WTC11 (cell line): ENCODE measurements at regions not wholly inside any gene's neighbourhood (a gene's known extent, or its start where the extent isn't known, plus 50 kb on each side); places are given as distances from the start of the nearest gene placed in this dataset.

ENCODE experiments used
- ATAC-seq: fragments of 200-7000 bp; cut with Tn5 transposase; 2 replicates; pipeline ENCODE4 v1.10.0; 2021; ENCODE audit warnings: mild to moderate bottlenecking, moderate library complexity
- CTCF ChIA-PET: fragments of 300-600 bp; sonication (Branson Sonifier 250); formaldehyde crosslinking; loops from one replicate; lab custom pipeline; 2021; ENCODE audit warnings: antibody characterized with exemption; lab: Charles Lee
- POLR2A ChIA-PET: fragments of 350-600 bp; sonication (Branson Sonifier 250); formaldehyde crosslinking; loops from one replicate; lab custom pipeline; 2021; ENCODE audit warnings: antibody characterized with exemption; lab: Charles Lee
- DNase-seq: peaks from one replicate; pipeline ENCODE4 v3.0.0; 2021; ENCODE audit warnings: low spot score
- H3K27ac Mint-ChIP-seq: 2 replicates; pipeline ENCODE4 v1.8.0; 2021; ENCODE audit warnings: mixed read lengths
- H3K27me3 Mint-ChIP-seq: 2 replicates; pipeline ENCODE4 v1.8.0; 2021; ENCODE audit warnings: low read depth, mild to moderate bottlenecking, moderate library complexity, mixed read lengths
- H3K36me3 Mint-ChIP-seq: 2 replicates; pipeline ENCODE4 v1.8.0; 2021; ENCODE audit warnings: mixed read lengths
- H3K4me1 Mint-ChIP-seq: 2 replicates; pipeline ENCODE4 v1.8.0; 2022; ENCODE audit warnings: mixed read lengths
- H3K4me3 Mint-ChIP-seq: 2 replicates; pipeline ENCODE4 v1.8.0; 2021; ENCODE audit warnings: mild to moderate bottlenecking, moderate library complexity, mixed read lengths
- H3K9me3 Mint-ChIP-seq: 2 replicates; pipeline ENCODE4 v1.8.0; 2021; ENCODE audit warnings: mixed read lengths
- HMGA2 ChIP-seq: fragments of 250-450 bp; sonication (Bioruptor Pico); IDR thresholded peaks from 2 replicates; pipeline ENCODE4 v1.4.0; 2021; ENCODE audit warnings: mild to moderate bottlenecking, moderate library complexity
- JAZF1 ChIP-seq: fragments of 250-450 bp; sonication (Bioruptor Pico); IDR thresholded peaks from 2 replicates; pipeline ENCODE4 v1.9.0; 2021; ENCODE audit warnings: moderate library complexity, mild to moderate bottlenecking, inconsistent platforms
- KAT7 ChIP-seq: sonication (generic); formaldehyde crosslinking; IDR thresholded peaks from 2 replicates; pipeline ENCODE4 v1.8.1; 2023; ENCODE audit warnings: missing genetic modification reagents, mild to moderate bottlenecking, borderline replicate concordance
- NFYB ChIP-seq: sonication (generic); formaldehyde crosslinking; conservative IDR thresholded peaks from 2 replicates; pipeline ENCODE4 v1.8.0; 2022; ENCODE audit warnings: low read depth, missing genetic modification reagents
- NR1H2 ChIP-seq: sonication (generic); formaldehyde crosslinking; IDR thresholded peaks from 2 replicates; pipeline ENCODE4 v1.9.0; 2021; ENCODE audit warnings: mild to moderate bottlenecking, moderate library complexity, missing genetic modification reagents
- NR2C2 ChIP-seq: sonication (generic); formaldehyde crosslinking; IDR thresholded peaks from 2 replicates; pipeline ENCODE4 v1.8.0; 2022; ENCODE audit warnings: mild to moderate bottlenecking, missing genetic modification reagents
- RORB ChIP-seq: fragments of 250-450 bp; sonication (Bioruptor Pico); IDR thresholded peaks from 2 replicates; pipeline ENCODE4 v1.9.0; 2021; ENCODE audit warnings: mild to moderate bottlenecking
- TCF7 ChIP-seq: sonication (generic); formaldehyde crosslinking; IDR thresholded peaks from 2 replicates; pipeline ENCODE4 v1.8.0; 2022; ENCODE audit warnings: mild to moderate bottlenecking, low read depth, missing genetic modification reagents, moderate library complexity
- ZNF121 ChIP-seq: sonication (generic); formaldehyde crosslinking; IDR thresholded peaks from 2 replicates; pipeline ENCODE4 v1.8.0; 2023; ENCODE audit warnings: missing genetic modification reagents
- ZNF138 ChIP-seq: sonication (generic); formaldehyde crosslinking; conservative IDR thresholded peaks from 2 replicates; pipeline ENCODE4 v1.8.1; 2022; ENCODE audit warnings: mild to moderate bottlenecking, moderate library complexity, missing genetic modification reagents
- ZNF263 ChIP-seq: sonication (generic); formaldehyde crosslinking; IDR thresholded peaks from 2 replicates; pipeline ENCODE4 v1.8.1; 2022; ENCODE audit warnings: low read depth, mild to moderate bottlenecking, moderate library complexity, missing genetic modification reagents
- TF ChIP-seq, protein P1 (sequence below): sonication (generic); formaldehyde crosslinking; IDR thresholded peaks from 2 replicates; pipeline ENCODE4 v1.8.0; 2022; ENCODE audit warnings: mild to moderate bottlenecking, missing genetic modification reagents
- TF ChIP-seq, protein P2 (sequence below): fragments of 250-450 bp; sonication (Bioruptor Pico); IDR thresholded peaks from 2 replicates; pipeline ENCODE4 v1.9.0; 2021; ENCODE audit warnings: moderate library complexity, mild to moderate bottlenecking, inconsistent platforms, borderline replicate concordance
- TF ChIP-seq, protein P3 (sequence below): sonication (generic); formaldehyde crosslinking; IDR thresholded peaks from 2 replicates; pipeline ENCODE4 v1.8.1; 2023; ENCODE audit warnings: mild to moderate bottlenecking, missing genetic modification reagents, moderate library complexity
- TF ChIP-seq, protein P4 (sequence below): sonication (generic); formaldehyde crosslinking; IDR thresholded peaks from 2 replicates; pipeline ENCODE4 v1.8.1; 2022; ENCODE audit warnings: mild to moderate bottlenecking, moderate library complexity, missing genetic modification reagents
- TF ChIP-seq, protein P5 (sequence below): sonication (generic); formaldehyde crosslinking; conservative IDR thresholded peaks from 2 replicates; pipeline ENCODE4 v1.8.1; 2022; ENCODE audit warnings: mild to moderate bottlenecking, missing genetic modification reagents
- TF ChIP-seq, protein P6 (sequence below): sonication (generic); formaldehyde crosslinking; IDR thresholded peaks from 2 replicates; pipeline ENCODE4 v1.8.0; 2022; ENCODE audit warnings: mild to moderate bottlenecking, missing genetic modification reagents
- TF ChIP-seq, protein P7 (sequence below): sonication (generic); formaldehyde crosslinking; IDR thresholded peaks from 2 replicates; pipeline ENCODE4 v1.8.1; 2023; ENCODE audit warnings: mild to moderate bottlenecking, missing genetic modification reagents, moderate library complexity
- TF ChIP-seq, protein P8 (sequence below): sonication (generic); formaldehyde crosslinking; IDR thresholded peaks from 2 replicates; pipeline ENCODE4 v1.8.1; 2023; ENCODE audit warnings: mild to moderate bottlenecking, missing genetic modification reagents

DNA sequence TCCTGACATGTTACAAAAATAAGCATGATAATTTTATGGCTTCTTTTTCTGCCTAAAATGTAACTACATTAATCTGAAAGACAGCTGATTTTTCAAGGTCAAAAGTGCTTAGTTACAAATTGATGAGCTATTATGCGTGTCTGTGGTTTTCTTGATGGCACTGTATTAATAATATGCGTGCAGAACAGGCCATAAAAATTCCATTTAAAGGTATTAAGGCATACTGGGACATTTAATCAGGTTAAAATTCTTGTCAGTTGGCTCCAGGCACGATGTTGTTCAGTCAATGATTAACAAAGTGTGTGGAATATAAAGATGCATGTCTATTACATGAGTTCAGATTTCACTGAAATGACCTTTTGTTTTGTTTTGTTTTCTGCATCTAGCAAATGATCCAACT lies 420.1 kb upstream of the ZNF804A start (continued):
- TF ChIP-seq JAZF1 (CRISPR knock-in tag), result no peak
- TF ChIP-seq, protein P1, sequence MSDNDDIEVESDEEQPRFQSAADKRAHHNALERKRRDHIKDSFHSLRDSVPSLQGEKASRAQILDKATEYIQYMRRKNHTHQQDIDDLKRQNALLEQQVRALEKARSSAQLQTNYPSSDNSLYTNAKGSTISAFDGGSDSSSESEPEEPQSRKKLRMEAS (CRISPR knock-in tag), result no peak
- no peak for TF ChIP-seq ZNF121 (CRISPR knock-in tag)
- TF ChIP-seq NR1H2 (CRISPR knock-in tag), result no peak
- TF ChIP-seq, protein P2, sequence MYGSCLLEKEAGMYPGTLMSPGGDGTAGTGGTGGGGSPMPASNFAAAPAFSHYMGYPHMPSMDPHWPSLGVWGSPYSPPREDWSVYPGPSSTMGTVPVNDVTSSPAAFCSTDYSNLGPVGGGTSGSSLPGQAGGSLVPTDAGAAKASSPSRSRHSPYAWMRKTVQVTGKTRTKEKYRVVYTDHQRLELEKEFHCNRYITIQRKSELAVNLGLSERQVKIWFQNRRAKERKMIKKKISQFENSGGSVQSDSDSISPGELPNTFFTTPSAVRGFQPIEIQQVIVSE (CRISPR knock-in tag), result no peak
- TF ChIP-seq RORB (CRISPR knock-in tag), result no peak
- TF ChIP-seq, protein P3, sequence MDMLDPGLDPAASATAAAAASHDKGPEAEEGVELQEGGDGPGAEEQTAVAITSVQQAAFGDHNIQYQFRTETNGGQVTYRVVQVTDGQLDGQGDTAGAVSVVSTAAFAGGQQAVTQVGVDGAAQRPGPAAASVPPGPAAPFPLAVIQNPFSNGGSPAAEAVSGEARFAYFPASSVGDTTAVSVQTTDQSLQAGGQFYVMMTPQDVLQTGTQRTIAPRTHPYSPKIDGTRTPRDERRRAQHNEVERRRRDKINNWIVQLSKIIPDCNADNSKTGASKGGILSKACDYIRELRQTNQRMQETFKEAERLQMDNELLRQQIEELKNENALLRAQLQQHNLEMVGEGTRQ (CRISPR knock-in tag), result no peak

DNA sequence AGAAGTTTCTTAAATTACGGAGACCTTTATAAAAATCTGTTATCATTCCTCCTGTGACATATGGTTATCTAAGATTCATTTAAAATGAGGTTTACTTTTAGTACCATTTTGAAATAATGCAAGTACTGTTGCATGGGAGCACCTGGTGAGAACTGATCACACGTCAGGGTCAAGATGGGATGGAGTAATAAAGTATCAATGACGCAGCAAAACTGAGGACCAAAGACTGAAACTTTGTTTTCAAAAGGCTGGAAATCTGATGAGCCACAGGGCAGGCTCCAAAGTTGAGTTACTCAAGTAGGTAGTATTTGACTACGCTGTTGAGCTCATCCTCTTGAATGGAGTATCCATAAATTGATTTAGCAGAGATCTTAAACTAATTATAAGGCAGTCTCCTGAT lies 411.9 kb upstream of the ZNF804A start:
- H3K4me1 Mint-ChIP-seq, result no peaks in the 10 kb centered on the region
- no peak for ATAC-seq
- no peak for DNase-seq
- H3K9me3 Mint-ChIP-seq, result peaks cover 10% of the 10 kb centered on the region
- H3K27ac Mint-ChIP-seq, result no peak overlapping the region
- POLR2A ChIA-PET, result no interaction called here
- no peaks in the 10 kb centered on the region for H3K36me3 Mint-ChIP-seq
- no peaks in the 10 kb centered on the region for H3K27me3 Mint-ChIP-seq
- H3K4me3 Mint-ChIP-seq, result no peak overlapping the region
- TF ChIP-seq KAT7 (CRISPR knock-in tag) (no peak), ZNF138 (CRISPR knock-in tag) (no peak), NFYB (CRISPR knock-in tag) (no peak), TCF7 (no peak), ZNF263 (CRISPR knock-in tag) (no peak), NR2C2 (CRISPR knock-in tag) (no peak), HMGA2 (CRISPR knock-in tag) (no peak)
- TF ChIP-seq, protein P2 (CRISPR knock-in tag), result no peak
- TF ChIP-seq, protein P4, sequence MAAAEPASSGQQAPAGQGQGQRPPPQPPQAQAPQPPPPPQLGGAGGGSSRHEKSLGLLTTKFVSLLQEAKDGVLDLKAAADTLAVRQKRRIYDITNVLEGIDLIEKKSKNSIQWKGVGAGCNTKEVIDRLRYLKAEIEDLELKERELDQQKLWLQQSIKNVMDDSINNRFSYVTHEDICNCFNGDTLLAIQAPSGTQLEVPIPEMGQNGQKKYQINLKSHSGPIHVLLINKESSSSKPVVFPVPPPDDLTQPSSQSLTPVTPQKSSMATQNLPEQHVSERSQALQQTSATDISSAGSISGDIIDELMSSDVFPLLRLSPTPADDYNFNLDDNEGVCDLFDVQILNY, result no peak
- TF ChIP-seq, protein P3 (CRISPR knock-in tag), result no peak
- TF ChIP-seq, protein P5, sequence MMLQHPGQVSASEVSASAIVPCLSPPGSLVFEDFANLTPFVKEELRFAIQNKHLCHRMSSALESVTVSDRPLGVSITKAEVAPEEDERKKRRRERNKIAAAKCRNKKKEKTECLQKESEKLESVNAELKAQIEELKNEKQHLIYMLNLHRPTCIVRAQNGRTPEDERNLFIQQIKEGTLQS, result no peak
- TF ChIP-seq, protein P6, sequence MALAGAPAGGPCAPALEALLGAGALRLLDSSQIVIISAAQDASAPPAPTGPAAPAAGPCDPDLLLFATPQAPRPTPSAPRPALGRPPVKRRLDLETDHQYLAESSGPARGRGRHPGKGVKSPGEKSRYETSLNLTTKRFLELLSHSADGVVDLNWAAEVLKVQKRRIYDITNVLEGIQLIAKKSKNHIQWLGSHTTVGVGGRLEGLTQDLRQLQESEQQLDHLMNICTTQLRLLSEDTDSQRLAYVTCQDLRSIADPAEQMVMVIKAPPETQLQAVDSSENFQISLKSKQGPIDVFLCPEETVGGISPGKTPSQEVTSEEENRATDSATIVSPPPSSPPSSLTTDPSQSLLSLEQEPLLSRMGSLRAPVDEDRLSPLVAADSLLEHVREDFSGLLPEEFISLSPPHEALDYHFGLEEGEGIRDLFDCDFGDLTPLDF, result no peak
- TF ChIP-seq, protein P7, sequence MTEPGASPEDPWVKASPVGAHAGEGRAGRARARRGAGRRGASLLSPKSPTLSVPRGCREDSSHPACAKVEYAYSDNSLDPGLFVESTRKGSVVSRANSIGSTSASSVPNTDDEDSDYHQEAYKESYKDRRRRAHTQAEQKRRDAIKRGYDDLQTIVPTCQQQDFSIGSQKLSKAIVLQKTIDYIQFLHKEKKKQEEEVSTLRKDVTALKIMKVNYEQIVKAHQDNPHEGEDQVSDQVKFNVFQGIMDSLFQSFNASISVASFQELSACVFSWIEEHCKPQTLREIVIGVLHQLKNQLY (CRISPR knock-in tag), result no peak
- TF ChIP-seq, protein P8, sequence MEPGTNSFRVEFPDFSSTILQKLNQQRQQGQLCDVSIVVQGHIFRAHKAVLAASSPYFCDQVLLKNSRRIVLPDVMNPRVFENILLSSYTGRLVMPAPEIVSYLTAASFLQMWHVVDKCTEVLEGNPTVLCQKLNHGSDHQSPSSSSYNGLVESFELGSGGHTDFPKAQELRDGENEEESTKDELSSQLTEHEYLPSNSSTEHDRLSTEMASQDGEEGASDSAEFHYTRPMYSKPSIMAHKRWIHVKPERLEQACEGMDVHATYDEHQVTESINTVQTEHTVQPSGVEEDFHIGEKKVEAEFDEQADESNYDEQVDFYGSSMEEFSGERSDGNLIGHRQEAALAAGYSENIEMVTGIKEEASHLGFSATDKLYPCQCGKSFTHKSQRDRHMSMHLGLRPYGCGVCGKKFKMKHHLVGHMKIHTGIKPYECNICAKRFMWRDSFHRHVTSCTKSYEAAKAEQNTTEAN (CRISPR knock-in tag), result no peak
- CTCF ChIA-PET, result no interaction called here
